ENCODE measurements at regions not wholly inside any gene's neighbourhood (a gene's known extent, or its start where the extent isn't known, plus 50 kb on each side); places are given as distances from the start of the nearest gene placed in this dataset.

DNA sequence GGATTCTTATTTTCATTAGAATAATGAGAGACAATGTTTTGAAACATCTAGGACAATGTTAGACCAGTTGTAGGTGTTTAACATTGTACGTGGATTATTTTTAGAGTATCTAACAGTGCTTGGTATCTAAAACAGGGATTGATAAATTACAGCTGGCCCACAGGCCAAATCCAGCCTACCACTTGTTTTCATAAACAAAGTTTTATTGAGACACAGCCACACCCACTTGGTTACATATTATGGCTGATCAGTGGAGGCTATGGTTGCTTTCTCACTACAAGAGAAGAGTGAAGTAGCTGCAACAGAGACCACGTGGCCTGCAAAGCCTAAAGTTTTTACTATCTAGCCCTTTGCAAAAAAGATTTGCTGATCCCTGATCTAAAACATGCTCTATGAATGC lies 223.1 kb upstream of the CTNNB1 start:
- TF ChIP-seq POLR2A (IDR thresholded peaks at IDR 0.05) = no peak
- H3K4me1 ChIP-seq = peaks cover 5 to 74% (median 47%) of the 10 kb centered on the region in 12 donors
- no peak overlapping the region for H3K4me3 ChIP-seq
- no peak for ATAC-seq
- H3K36me3 ChIP-seq = no peaks in the 10 kb centered on the region
- intact Hi-C loops (cut with DNase I) = loop anchor here in 9 of 10 donors (5.0 to 10.0 kb wide), 8 partner anchors 99 to 1129 kb away; partner anchors contain the start of gene CTNNB1 (in 4 of the 9)
- no peak for DNase-seq
- H3K27ac ChIP-seq = peak overlapping the region in 11 of 12 donors; percentile 22 to 79 (median 59)
- no peaks in the 10 kb centered on the region for H3K27me3 ChIP-seq
- no peaks in the 10 kb centered on the region for H3K9me3 ChIP-seq
- WGBS, 4 donors = 53 to 62% (median 60%) methylated on average over 2 of the region's 2 CpGs

DNA sequence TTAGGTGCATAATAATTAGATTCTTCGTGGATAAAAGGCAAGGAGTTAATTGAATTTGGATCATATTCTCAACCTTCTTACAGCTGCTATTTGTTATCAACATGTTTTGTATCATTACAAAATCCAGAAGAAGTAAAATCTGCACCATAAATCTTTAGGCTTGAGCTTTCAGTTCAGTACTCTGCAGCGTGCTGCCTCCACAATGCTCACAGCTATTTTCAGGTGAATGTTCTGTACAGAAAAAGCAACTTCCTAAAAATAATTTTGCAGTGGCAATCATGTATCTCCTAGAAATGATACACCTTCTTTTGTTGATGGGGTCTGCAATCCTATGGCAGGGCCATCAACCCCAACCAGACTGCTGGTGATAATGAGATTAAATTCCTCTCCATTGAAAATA lies 220.9 kb upstream of the CTNNB1 start:
- Histone ChIP-seq H3K27me3 (no peaks in the 10 kb centered on the region), H3K4me3 (no peak overlapping the region), H3K9me3 (no peaks in the 10 kb centered on the region), H3K4me1 (peaks cover 0 to 52% (median 28%) of the 10 kb centered on the region in 12 donors), H3K36me3 (no peaks in the 10 kb centered on the region), H3K27ac (peak overlapping the region in 1 of 12 donors; percentile 79)
- DNase-seq (no peak), ATAC-seq (no peak)
- 86 to 91% (median 88%) methylated on average over 2 of the region's 2 CpGs for WGBS, 4 donors
- TF ChIP-seq, protein P1, sequence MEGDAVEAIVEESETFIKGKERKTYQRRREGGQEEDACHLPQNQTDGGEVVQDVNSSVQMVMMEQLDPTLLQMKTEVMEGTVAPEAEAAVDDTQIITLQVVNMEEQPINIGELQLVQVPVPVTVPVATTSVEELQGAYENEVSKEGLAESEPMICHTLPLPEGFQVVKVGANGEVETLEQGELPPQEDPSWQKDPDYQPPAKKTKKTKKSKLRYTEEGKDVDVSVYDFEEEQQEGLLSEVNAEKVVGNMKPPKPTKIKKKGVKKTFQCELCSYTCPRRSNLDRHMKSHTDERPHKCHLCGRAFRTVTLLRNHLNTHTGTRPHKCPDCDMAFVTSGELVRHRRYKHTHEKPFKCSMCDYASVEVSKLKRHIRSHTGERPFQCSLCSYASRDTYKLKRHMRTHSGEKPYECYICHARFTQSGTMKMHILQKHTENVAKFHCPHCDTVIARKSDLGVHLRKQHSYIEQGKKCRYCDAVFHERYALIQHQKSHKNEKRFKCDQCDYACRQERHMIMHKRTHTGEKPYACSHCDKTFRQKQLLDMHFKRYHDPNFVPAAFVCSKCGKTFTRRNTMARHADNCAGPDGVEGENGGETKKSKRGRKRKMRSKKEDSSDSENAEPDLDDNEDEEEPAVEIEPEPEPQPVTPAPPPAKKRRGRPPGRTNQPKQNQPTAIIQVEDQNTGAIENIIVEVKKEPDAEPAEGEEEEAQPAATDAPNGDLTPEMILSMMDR (IDR thresholded peaks at IDR 0.05) = no peak
- TF ChIP-seq POLR2A (IDR thresholded peaks at IDR 0.05) = no peak
- intact Hi-C loops (cut with DNase I) = loop anchor here in 9 of 10 donors (5.0 to 10.0 kb wide), 8 partner anchors 101 to 1126 kb away; partner anchors contain the start of gene CTNNB1 (in 4 of the 9)

DNA sequence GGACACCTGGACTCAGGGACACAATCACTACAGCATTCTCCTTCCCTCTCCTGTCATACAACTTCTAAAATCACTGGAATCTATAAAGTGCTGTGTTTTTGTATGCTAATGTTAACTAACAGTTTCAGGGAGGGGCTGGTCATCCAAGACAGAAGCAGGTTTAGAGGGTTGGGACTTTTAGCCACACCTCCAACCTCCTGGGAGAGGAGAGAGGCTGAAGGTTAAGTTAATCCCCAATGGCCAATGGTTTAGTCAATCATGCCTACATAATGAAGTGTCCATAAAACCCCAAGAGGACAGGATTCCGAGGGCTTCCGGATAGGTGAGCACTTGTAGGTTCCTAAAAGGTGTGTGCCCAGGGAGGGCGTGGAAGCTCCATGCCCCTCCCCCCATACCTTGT lies 219.3 kb upstream of the CTNNB1 start:
- Histone ChIP-seq H3K4me3 (no peak overlapping the region), H3K27me3 (no peaks in the 10 kb centered on the region), H3K27ac (no peak overlapping the region), H3K9me3 (no peaks in the 10 kb centered on the region), H3K36me3 (no peaks in the 10 kb centered on the region), H3K4me1 (peaks cover 0 to 37% (median 19%) of the 10 kb centered on the region in 12 donors)
- intact Hi-C loops (cut with DNase I) = loop anchor here in 9 of 10 donors (5.0 to 10.0 kb wide), 8 partner anchors 103 to 1125 kb away; partner anchors contain the start of gene CTNNB1 (in 4 of the 9)
- no peak for TF ChIP-seq POLR2A (IDR thresholded peaks at IDR 0.05)
- TF ChIP-seq, protein P1 (IDR thresholded peaks at IDR 0.05) = no peak
- WGBS, 4 donors = 91 to 98% (median 96%) methylated on average over 3 of the region's 3 CpGs
- ATAC-seq = no peak
- no peak for DNase-seq

DNA sequence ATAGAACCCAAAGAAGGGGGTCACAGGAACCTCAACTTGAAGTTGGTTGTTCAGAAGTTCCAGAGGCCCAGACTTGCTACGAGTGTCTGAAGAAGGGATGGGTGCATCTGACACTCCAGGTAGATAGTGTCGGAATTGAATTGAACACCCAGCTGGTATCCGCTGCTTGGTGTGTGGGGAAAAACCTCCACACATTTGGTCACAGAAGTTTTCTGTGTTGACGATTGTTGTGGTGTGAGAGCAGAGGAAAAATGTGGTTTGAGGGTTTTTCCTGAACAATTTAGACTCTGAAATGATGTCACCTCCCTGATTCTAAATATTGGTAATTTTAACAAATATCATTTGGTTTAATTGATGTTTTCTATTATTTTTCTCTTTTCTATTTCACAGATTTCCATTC lies 218.8 kb upstream of the CTNNB1 start:
- no peaks in the 10 kb centered on the region for H3K27me3 ChIP-seq
- TF ChIP-seq POLR2A (IDR thresholded peaks at IDR 0.05) = no peak
- TF ChIP-seq, protein P1 (IDR thresholded peaks at IDR 0.05) = no peak
- H3K36me3 ChIP-seq = no peaks in the 10 kb centered on the region
- DNase-seq (no peak), ATAC-seq (no peak)
- no peak overlapping the region for H3K4me3 ChIP-seq
- 76 to 95% (median 90%) methylated on average over 4 of the region's 4 CpGs for WGBS, 4 donors
- intact Hi-C loops (cut with DNase I) = no loop called here
- peaks cover 0 to 32% (median 14%) of the 10 kb centered on the region in 12 donors for H3K4me1 ChIP-seq
- H3K27ac ChIP-seq = no peak overlapping the region
- no peaks in the 10 kb centered on the region for H3K9me3 ChIP-seq

DNA sequence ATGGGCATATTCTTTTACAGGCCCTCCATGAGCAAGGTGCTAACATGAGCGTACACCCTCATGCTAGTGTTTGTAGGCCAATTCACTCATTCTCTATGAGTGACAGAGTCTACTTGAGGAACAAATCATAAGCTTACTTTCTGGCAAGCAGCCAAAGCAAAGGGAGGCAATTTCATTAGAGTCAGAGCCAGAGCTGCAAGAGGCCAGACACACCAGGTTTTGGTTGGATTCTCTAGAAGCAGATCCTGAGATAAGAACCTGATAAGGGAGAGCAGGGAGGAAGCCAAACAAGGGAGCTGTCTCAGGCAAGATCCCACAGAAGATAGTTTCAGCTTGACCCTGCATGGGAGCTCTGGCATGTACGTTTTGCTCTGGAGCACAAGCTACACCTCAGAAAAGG lies 214.1 kb upstream of the CTNNB1 start:
- Histone ChIP-seq H3K4me1 (no peaks in the 10 kb centered on the region), H3K36me3 (no peaks in the 10 kb centered on the region), H3K4me3 (no peak overlapping the region), H3K9me3 (no peaks in the 10 kb centered on the region), H3K27me3 (no peaks in the 10 kb centered on the region), H3K27ac (no peak overlapping the region)
- 63 to 79% (median 71%) methylated on average over 2 of the region's 2 CpGs for WGBS, 4 donors
- TF ChIP-seq, protein P1 (IDR thresholded peaks at IDR 0.05) = no peak
- TF ChIP-seq POLR2A (IDR thresholded peaks at IDR 0.05) = no peak
- intact Hi-C loops (cut with DNase I) = no loop called here
- no peak for DNase-seq
- ATAC-seq = peak in 1 of 4 donors; percentile 14

Data from heart left ventricle (tissue), 16 donors.